Inferior parietal cortex (tissue), 1 donor: ENCODE measurements at regions not wholly inside any gene's neighbourhood (a gene's known extent, or its start where the extent isn't known, plus 50 kb on each side); places are given as distances from the start of the nearest gene placed in this dataset.
A peak's percentile ranks its signal among the peaks of the same experiment; 100 is the strongest.

Experiments
- DNase-seq: peaks from one replicate; pipeline ENCODE4 v3.0.0-alpha.2; 2016; ENCODE audit errors: extremely low spot score

DNA sequence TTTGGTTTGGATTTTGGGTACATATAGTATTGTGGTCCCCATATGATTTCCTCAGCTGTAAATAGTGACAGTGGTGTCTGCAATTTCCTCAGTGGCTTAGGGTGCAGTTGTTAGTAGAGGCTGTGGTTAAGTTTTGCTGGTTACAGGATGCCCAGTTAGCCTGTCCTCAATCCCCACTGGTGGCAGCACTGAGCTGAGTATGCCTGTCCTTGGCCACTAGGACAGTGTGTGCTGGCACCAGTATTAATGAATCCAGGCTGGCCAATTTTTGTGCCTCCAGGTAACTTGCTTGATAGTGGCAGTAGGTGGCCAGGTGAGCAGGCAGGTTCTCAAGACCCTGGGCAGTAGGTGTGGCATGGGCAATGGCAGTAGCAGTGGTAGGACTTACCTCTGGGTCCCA is 973.1 kb downstream of the TMEM182 start:
- DNase-seq = no peak

DNA sequence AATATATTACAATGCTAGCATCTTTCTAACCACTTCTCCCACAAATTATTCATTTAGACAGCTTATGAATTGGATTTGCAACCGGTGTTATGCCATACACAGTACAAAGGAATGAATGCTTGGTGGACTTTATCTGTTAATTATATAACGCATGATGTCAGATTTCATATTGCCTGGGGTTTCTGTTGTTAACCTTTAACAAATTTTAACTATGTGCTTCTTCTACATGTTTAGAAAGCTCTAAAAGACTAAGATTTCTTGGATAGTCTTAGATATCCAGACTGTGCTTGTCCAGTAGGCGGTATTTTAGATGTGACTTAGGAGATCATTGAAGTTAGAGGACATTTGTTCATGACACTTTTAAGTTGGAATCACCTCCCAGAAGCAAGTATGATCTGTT is 976.3 kb downstream of the TMEM182 start:
- DNase-seq = no peak

DNA sequence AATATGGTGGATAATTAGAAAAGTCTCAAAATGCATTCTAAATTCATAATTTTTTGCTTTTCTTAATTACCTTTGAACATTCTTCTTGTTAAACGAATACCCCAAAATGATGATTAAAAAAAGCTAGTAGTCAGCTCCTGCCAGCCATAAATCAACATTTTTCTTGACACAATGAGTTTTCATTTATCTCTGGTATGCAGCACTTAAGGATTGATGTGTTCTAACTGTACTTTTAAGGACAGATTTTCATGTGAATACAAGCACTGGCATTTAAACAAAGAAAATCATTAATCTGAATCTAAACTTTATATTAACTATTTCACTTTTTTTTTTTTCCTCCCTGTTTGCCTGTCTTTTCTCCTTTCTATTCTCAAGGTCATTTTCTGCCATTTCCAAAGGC is 976.8 kb downstream of the TMEM182 start:
- DNase-seq = no peak

DNA sequence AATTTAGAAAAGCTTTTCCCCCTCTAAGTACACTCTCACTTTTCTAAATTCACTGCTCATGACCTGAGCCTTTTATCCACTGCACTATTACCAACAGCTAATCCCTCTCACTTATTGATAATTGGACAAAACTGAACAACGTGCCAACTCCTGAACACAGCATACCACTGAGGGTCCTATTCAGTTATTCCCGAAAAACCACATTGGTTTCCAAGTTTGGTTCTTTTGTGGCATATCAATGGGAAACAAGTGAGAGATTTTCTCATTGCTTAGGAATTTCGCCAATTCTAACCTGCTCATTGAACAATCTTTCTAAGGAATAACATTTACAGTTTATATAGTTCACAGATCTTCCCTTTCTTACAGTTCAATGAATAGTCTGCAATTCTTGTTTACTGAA is 977.4 kb downstream of the TMEM182 start:
- DNase-seq = no peak

DNA sequence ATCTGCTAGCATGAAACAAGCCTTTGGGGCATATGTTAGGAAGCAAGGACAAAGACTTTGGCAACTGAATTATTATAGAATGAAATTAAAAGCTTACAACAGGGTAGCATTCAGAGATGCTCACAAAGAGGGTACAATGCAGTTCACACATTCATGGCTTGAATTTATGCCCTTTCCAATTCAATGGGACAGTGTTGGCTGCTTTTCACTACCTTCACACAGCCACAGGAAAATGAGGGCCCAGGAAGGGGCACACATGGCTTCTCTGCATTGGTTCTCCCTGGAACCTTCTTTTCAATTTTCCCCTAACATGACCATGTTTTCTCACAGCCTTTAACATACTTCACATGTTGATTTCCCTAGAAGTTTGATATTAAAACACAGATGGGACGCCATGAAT is 978.1 kb downstream of the TMEM182 start:
- DNase-seq = no peak

DNA sequence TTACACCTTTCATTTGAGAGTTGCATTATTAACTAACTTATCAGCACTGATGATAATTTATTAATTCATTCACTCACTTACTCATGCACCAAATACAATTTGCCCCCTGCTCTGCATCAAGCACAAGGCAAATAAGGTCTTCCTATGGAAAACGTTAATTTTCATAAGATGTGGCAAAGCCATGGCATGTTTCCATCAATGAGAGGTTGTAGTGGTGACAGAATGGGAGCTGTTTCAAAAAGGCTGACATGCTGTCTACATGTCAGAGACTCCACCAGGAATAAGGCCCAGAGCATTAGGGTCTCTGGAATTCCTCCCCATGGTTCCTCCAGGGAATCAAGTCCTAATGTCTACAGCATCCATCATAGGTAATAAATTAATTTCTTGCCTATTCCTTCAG is 978.8 kb downstream of the TMEM182 start:
- DNase-seq = no peak

DNA sequence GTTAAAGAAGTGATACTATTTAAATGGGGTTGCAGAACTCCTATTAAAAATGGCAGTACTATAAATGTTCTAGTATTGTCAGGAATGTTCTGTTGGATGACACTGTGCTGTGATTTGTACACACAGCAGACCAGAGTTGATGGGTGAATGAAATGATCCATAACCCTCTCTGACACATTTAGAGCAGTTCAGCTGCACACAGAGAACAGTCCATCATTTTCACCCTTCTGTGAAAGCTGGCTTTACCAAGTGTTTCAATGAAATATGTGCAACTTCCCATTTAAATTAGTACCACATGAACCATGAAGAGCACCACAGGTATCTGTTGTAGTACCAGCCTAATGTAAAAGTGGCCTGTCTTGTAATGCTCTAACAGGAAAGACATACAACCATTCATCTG is 981.4 kb downstream of the TMEM182 start:
- DNase-seq = no peak

DNA sequence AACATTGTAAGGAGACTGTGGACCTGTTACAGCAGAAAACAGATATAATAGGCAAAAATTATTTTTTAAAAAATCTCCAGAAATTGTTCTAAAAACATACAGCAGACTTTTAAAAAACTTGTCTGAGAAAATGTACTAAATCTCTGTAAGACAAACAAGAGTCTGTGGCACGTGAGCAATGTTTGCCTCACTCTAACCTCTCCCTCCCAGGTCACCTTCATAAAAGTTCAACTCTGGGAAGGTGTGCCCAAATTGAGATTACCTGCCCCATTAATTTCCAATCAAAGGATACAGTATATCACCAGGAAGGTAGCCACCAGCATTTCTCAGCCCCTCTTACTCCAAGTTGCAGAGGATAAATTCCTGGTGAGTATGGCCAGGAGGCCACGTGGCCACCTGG is 992.7 kb downstream of the TMEM182 start:
- DNase-seq = no peak

DNA sequence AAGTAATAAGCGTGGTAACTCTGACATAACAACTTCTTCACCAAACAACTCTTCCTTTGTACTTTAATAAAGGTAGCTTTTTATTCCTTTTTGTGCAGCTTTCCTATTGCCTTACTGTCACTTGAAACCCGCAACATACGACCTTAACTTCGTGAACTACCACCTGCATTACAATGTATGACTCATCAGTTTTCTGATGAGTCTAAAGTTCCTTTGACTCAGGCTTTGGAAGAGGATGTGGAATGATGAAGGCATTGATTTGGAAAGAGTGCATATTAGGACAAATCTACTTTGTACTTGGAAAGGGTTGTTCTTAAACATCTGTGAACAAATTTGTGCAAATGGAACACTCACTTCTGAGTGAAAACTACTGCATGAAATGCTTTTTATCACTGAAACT is 1012.1 kb downstream of the TMEM182 start:
- no peak for DNase-seq

DNA sequence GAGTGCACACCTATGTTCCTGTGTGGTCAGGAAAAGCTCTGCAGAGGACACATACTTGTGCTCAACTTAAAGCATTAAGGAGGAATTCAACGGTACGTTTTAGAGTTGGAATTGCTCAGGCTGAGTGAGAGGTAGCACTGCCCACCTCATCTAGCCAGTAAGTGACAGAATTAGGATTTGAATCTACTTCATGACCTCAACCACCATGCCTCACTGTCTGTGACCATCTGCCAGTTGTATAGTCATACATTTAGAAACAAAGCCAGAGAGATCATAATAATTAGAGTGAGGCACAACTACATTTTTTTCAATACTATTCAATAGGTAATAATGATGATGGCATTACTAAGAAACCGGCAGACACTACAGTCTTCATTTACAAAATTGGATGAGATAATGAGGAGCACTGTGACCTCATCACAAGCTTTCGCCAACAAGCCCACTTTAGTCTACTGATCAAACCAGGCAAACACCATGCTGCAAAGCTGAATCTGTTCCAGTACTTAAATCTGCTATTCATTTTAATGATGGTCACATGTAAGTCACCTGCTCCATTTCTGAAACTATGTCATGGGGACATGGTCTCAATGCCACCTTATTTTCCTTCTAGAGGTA is 1018.4 kb downstream of the TMEM182 start:
- no peak for DNase-seq

DNA sequence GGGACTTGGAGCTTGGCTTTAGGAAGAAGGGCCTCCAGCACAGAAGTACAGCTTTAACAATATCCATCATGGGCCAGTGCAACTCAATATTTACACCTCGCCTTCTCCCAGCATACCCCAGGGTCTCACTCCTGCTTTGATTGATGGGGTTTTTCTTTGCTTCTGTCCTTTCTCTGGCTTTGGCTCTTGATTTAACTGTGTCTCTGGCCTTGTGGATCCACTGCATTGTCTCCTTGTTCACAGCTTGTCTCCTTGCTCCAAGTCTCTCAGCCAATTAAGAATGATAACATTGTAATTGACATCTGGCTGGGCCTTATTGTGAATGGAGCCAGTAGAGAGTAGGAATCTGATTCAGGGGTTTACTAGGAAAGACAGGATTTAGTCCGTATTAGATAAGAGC is 1019.5 kb downstream of the TMEM182 start:
- DNase-seq = no peak

DNA sequence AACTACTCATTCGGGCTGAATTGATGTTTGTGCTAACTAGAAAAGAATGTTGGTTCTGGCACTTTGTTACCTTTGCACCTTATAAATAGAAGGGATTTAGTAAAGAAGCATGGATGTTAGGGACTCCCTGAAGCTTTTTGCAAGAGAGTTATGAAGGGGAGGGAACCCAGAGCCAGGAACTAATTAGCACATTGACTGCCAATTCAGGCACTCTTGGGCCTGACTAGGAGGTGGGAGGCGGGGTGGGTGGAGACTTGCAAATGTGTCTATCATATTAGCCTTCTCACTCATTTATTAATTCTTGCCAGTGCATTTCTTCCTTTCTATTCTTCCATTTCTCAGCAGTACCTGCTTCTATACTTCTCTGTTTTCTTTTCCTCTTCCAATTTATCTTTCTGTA is 1022.4 kb downstream of the TMEM182 start:
- DNase-seq = no peak

DNA sequence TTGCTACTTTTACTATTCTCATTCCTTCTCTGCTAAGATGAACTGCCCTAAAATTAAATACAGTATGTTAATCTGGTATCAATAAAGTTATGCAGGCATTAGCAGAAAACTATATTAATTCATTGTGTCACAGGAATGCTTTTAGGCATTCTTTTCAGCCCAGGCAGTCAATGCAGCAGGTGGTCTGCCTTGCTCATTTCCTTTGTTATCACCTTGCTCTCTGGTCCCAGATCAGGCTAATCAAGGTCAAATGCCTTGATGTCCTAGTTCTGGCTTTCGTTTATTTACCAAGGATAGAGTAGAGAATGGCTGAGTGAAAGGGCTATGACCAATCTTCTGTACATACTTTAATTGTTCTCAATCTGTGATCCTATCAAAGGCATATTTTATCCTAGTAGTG is 1023.6 kb downstream of the TMEM182 start:
- no peak for DNase-seq

DNA sequence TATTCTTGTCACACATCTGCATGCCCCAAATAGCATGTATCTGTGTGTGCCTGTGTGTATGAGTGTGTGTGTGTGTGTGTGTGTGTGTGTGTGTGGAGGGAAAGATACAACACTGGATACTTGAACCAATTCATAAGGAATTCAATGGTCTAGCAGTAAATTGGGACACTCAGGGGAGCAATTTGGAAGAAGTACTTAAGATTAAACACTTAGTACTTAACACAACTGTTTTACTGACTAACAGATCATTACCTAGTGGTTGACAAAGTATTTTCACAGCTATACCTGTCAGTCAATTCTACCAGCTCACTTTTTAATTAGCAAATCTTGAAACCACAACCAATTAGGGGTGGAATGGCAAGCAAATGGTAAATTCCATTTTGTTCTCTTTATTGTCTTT is 1024.1 kb downstream of the TMEM182 start:
- DNase-seq = no peak

DNA sequence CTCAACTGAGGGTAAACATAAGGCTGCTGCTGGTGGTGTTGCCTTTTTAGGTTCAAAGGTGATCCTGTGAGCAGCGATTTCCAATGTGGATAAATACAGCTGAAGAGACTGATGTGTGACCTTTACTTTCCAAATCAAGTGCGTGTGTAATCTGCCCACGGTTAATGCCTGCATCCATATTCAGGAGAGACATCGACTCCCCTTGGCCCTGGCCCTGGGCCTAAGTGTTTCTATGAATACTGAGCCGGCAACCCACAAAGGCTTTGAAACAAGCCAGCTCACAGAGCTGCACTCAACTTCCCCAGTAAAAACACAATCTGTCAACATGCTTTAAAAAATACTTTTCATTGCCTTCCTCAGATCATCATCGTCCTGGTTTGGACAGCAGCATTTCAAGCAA is 1026.6 kb downstream of the TMEM182 start:
- no peak for DNase-seq

DNA sequence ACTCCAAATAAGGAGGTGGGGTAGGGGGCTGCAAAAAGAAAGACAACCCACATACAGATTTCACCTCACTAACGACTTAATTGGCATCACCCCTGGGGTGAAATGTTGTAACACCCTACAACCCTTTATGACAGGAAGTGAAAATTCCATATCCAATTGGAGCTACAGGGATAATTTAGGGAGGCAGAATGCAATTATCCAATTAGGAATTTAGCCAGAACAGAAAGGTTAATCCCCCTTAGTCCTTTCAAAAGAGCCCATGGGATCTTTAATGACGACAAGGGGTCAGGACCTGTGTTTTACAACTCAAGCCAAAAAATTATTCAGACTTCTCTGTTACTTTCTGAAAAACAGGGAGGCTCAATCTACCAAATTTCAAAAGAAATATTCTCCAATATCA is 1027.1 kb downstream of the TMEM182 start:
- DNase-seq = no peak

DNA sequence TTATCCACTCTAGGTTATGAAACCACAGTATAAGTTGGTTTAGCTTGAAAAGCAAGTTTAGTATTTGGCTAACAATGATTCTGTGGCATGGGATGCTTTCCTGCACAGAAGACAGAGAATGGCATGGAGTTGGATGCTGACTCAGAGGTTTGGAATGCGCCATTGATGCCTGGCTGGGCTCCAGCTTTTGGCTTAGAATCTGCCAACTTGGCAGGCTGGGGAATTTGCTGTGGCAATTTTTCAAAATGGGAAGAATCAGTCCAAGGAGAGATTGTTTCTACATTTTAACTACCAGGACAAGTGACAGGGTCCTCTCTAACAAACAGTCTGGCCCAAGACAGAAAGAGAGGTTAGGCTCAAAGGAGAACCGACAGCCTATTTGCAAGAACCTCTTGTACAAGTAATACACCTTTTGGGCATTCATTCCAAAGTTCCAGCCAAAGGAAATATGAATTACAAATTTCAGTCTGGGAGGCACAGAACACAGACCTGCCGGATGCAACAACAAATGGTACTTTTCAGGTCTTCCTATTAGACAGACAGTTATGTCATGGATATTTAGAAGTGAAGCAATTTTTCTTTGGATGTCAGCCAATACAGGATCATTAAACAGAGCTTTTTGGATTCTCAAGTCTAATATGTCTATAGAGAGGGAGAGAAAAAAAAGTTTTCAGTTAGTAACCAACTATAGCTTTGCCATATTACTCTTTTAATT is 1027.7 kb downstream of the TMEM182 start:
- DNase-seq = peak; percentile 75

DNA sequence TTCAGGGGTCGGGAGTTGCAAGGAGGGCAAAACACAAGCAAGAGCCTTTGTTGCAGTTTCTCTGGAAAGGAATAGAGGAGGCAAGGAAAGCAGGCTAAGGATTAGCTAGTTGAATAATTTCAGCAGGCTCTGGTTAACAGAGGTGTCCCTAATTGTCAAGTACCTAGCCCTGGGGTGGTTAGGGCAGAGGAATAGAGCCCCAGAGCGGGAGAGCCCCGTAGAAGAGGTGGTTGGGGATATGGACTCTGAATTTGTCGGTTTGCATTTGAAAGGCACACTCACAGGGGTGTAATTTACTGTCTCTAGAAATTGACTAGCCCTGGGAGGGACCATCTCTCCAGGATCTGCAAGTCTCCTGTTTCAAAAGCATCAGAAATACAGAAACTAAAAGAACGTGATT is 1030.2 kb downstream of the TMEM182 start:
- DNase-seq = no peak

DNA sequence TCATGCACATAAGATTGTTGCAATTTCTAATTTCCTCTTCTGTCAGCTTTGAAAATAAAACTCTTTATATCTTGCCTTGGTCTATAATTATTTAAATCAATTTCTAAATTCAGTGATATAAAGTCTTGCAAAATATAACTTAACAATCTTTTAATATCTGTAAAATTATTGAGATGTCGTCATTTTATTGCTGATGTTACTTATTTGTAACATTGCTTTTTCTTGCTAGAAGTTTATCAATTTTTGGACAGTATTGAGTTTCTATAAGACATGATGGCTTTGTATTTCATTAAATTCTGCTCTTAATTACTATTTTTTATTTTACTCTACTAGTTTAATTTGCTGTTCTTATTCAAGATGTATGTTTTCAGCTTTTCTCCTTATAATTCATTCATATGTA is 1036.5 kb downstream of the TMEM182 start:
- no peak for DNase-seq

DNA sequence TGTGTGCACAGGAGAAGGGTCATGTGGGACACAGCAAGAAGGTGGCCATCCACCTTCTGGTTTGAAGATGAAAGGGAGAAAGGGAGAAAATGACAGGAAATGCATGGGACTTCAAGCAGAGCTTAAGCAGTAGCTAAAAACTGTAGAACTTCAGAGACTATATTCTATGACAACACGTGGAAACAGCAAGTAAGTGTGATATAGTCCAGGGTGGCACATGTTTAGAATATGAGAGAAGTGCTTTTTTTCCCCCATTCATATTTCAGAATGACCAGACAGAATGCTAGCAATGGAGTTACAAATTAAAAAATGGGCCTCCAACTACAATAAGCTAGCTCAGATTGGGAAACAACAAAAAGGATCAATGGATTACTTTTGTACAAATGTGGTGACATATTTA is 1042.2 kb downstream of the TMEM182 start:
- DNase-seq = no peak

DNA sequence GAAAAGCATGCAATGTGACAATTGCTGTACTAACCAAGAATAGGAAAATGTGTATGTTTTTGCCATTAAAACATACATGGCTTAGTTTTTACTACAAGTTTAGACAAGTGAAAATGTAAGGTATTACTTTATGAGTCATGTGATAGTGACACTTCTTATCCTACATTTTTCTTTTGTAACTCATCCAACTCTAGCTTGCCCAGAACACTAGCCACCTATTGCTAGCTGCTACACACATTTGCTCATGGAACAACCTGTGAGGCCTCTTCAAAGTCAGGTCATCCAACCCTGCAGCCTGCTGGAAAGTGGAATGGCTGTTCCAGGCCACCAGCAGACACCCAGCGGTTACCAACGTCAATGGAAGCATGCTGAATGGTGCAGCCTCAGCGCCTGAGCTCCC is 1043.9 kb downstream of the TMEM182 start:
- no peak for DNase-seq

DNA sequence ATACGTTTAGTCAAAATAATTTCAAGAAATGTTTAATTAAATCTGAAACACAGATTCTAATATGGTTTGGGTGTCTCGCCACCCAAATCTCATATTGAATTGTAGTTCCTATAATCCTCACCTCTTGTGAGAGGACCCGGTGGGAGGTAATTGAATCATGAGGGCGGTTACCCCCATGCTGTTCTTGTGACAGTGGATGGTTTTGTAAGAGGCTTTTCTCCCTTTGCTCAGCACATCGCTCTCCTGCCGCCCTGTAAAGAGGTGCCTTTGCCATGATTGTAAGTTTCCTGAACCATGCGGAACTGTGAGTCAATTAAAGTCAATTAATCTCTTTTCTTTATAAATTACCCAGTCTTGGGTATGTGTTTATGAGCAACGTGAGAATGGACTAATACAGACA is 1045.1 kb upstream of the POU3F3 start:
- DNase-seq = no peak

DNA sequence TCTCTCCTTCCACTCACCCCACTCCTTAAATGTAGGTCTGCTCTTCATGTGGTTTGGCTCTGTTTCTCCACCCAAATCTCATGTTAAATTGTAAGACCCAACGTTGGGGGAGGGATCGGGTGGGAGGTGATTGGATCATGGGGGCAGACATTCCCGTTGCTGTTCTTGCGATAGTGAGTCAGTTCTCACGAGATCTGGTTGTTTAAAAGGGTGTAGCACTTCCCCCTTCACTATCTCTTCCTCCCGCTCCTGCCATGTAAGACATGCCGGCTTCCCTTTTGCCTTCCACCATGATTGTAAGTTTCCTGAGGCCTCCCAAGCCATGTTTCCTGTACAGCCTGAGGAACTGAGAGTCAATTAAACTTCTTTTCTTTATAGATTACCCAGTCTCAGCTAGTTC is 1044.5 kb upstream of the POU3F3 start:
- DNase-seq = no peak

DNA sequence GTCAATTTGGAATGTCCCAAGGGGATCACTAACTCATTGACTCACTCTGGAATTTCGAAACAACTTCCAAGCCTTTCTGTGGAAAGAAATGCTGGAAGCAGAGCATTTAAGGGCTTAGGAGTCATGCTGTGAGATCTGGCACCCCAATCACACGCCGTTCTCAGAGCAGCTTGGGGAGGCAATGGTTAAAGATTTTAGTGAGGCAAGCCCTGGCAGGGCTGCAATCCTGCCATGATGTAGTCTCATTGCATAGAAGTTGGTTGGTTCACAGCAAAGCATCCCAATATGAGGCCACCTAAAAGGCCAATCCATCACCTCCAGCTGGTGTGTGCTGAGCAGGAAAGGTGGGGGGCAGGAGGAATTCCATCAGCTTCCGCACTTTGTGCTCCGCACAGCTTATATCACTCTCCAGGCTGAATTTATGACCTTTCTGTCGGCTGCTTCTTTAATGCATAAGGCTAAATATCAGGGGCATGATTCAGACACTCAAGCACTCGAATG is 1043.9 kb upstream of the POU3F3 start:
- DNase-seq = no peak
